SW480 (cell line): ENCODE measurements at regions not wholly inside any gene's neighbourhood (a gene's known extent, or its start where the extent isn't known, plus 50 kb on each side); places are given as distances from the start of the nearest gene placed in this dataset.
A peak's percentile ranks its signal among the peaks of the same experiment; 100 is the strongest.
"Not testable (repeated sequence)": the region's sequence is repeated elsewhere in the genome, so short reads cannot be mapped to it uniquely, and the experiment has no call there.

Experiments
- DNase-seq: peaks from one replicate; pipeline ENCODE4 v3.0.0-alpha.2; 2016; ENCODE audit warnings: low spot score

GRCh38 chr1:233435622-233436021 lies 108.1 kb downstream of the MAP3K21 start:
- DNase-seq = no peak

DNA sequence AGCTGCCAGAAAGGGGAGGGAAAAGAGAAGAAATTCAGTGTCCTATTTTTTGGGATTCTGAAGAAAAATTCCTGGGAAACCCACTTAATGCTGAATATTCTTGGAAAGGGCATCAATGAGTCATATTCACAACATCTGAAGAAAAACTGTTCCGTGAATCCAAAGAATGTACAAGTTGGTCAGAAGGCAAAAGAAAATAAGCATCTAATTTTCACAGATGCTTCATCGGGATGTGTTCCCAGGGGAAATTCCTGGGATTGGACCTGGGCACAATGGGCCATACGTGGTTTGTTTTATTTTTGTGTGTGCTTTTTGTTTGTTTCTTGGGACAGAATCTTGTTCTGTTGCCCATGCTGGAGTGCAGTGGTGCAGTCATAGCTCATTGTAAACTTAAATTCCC lies 112.2 kb downstream of the MAP3K21 start:
- no peak for DNase-seq

DNA sequence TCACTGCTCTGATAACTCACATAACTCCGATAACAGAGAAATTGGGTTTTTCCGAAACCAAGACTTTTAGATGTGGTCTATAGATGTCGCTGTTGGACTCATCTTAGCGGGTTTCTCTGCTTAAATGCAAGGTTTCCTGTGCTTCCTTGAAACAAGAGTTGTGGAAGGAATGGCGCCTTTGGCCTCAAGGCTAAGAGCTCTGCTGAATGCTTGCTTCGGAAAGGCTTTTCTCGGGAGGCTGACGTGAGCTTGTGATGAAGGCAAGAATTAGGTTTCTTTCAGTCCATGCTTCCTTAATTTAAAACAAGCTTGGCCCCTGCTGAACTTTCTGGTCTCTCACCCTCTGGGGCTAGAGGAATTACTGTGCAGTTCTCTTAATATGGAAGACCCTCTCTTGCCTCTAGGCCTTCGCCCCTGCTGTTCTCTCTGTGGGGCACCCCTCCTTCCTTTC lies 113.5 kb downstream of the MAP3K21 start:
- DNase-seq = peak; percentile 58

DNA sequence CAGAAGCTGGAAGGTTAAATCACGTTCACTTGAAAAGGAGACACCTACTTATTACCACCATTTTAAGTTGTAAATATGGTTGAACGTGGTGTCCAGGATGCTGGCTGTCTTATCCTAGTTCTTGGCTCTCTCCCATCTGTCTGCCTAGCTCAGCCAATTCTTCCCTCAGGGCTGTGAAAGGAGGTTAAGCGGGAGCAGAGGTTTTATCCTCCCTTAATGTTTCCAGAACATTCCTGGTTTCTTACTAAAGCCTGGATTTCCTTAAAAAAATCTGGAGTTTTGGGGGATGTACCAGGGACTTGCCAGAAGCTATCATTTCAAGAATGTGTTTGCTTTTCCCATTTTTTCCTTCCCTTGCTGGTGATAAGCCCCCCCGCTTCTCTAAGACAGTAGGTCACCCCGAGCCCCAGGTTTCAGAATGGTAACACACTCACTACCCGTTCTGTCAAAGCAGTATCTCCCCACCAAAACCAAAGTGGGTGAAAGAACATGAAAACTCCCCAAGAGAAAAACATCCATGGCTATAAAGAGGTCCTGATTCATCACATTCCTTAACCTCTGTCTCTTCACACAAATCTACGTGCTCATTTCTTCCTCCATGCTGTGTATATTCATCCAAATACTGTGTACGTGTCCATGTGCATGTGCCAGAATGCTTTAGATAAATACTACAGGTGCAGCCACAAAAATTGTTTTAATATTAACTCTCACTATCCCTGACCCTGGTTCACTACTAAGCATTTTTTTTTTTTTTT lies 114.7 kb downstream of the MAP3K21 start:
- DNase-seq = no peak

GRCh38 chr1:233443040-233443760 lies 115.7 kb downstream of the MAP3K21 start:
- no peak for DNase-seq

GRCh38 chr1:233444484-233444883 lies 117.0 kb downstream of the MAP3K21 start:
- DNase-seq = no peak

DNA sequence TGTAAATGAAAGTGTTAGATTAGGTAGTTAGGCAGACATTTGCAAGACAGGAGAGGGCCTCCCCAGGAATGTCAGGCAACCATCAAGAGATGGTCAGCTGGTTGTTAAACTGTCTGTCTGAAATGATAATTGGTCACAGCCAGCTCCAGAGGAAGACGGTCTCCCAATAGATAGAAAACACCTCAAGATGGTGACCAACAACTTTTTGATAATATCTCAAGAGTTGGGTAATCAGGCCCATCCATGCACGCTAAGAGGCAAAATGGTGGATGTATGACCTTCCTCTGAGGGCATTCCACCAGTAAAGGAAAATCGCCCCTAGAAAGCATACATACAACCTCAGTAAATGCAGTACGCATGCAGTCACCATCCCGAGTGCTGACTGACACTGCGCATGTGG lies 118.2 kb downstream of the MAP3K21 start:
- no peak for DNase-seq

GRCh38 chr1:233446935-233447334 lies 119.4 kb downstream of the MAP3K21 start:
- no peak for DNase-seq

DNA sequence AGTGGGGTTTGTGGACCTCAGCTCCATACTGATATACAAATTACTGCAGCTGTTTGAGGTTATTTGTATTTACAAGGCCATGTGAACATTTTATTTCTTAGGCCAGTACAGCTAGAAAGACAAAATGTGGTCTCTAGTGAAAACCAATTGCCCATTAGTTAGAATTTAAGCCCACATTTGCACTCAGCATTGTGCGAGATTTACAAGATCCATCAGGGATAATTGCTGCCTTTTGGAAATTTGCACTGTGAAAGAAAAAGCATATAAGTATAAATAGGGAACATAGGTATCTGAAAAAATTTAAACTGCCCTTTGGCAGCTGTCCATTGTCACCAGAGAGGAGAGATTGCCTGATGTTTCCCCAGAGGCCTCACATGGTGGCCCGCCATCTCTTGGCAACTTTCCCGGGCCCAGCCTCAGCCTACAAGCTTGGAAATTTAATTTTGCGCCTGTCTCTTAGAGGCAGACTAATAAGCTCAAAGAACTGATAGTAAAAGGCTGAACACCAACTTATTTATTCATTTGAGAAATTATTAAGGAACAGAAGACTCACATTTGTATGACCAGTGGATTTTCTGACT lies 120.7 kb downstream of the MAP3K21 start:
- DNase-seq = no peak

DNA sequence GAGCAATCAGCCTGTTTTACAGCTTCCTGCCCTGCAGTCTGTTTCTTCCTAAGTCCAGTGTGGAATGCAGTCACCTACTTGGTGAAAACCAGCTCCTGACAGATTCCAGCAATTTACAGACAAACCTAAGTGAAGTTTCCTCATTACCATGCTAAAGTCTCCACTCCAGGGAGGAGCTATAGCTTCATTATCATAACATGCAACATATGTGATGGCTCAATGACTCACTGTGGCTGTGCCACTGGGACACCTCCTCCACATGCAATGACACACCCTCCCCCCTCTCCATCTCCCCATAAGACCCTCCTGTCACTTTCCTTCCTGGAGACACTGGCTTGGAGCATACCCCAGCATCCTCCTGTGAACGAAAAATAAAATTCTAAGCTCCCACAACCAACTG lies 125.2 kb downstream of the MAP3K21 start:
- no peak for DNase-seq

- DNase-seq = no peak
Observed at GRCh38 chr1:233453433-233454200, 126.1 kb downstream of the MAP3K21 start.

DNA sequence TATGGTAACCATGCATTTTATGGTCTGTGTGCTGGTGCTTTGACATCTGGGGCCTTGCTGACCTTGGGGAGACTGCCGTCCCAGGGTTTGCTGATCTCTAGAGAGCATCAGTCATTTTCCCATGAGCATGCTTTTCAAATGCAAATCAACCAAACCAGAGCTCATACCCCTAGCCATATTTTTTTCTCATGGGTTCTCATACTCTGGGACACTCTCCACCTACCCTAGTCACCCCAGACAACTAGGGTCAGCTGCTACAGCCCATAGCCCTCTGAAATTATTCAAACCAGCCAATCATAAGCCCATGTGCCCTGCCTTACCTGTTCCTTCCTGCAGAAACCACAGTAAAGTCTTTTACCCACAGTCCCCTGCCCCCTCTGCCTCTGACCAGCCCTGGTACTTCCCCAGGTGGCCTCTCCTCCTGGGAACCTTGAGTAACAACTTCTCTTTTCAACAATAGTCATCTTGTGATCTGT lies 132.0 kb downstream of the MAP3K21 start:
- no peak for DNase-seq

- DNase-seq = peak; percentile 10
Observed at GRCh38 chr1:233459968-233460367, 132.4 kb downstream of the MAP3K21 start.

DNA sequence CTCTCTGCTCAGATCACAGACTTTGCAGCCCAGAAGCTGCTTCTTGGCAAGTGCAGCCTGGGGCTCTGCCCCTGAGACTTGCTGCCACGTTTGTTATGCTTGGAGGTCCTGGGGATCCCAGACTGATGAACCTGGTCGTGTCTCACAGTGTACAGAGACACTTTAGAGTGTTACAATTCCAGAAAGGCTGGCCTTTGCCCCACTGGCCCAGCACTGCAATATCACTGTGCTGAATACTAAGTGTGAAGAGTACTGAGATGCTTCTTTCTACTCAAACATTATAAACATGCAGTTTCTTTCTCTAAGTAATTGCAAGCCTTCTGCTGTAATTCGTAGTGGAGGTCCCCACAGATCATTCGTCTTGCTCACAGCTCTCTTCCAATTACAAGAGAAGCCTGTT lies 133.2 kb downstream of the MAP3K21 start:
- no peak for DNase-seq

GRCh38 chr1:233461847-233462246 lies 134.3 kb downstream of the MAP3K21 start:
- DNase-seq = no peak

- no peak for DNase-seq
Observed at GRCh38 chr1:233463333-233463732, 135.8 kb downstream of the MAP3K21 start.

DNA sequence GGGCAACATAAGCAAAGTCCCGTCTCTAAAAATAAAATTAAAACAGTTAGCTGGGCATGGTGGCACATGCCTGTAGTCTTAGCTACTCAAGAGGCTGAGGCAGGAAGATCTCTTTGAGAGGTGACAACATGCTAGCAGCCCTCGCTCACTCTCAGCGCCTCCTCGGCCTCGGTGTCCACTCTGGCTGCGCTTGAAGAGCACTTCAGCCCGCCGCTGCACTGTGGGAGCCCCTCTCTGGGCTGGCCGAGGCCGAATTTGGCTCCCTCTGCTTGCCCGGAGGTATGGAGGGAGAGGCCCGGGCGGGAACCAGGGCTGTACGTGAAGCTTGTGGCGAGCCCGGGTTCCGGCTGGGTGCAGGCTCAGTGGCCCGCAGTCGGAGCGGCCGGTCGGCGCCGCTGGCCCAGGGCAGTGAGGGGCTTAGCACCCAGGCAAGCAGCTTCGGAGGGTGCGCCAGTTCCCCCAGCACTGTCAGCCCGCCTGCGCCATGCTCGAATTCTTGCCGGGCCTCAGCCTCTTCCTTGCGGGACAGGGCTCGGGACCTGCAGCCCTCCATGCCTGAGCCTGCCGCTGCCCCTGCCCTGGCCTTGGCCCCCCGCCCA lies 138.3 kb downstream of the MAP3K21 start:
- DNase-seq = no peak

DNA sequence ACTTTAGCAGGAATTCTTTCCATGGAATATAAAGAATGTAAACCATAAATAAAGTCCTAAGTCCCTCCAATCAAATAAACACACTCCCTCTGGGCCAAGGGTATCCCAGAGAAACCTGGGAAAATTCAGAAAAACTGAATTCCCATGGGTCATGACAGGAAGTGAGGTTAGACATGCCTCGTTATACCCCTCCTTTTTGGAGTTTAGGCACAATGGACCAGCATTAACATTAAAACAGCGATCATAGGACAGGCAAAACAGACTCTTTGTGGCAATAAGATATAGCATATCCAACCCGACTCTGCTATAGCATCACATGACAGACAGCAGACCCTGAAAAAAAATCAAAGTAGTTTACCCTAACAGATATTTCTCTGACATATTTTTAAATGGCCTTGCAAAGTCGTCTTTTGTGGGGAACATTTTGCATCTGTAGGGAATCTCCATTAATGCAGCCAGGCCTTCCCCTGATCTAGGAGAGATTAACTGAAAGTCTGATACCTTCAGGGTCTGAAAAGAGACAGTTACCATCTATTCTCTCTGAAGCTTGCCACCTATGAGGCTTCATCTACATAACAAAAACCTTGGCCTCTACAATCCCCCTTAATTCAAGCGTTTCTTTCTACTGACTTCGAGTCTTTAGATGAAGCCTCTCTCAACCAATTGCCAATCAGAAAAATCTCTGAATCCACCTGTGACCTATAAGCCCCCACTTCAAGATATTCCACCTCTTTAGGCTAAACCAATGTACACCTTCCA lies 143.0 kb upstream of the KCNK1 start:
- DNase-seq = no peak

- not testable (repeated sequence) for DNase-seq
Observed at GRCh38 chr1:233471851-233472250, 142.1 kb upstream of the KCNK1 start.

DNA sequence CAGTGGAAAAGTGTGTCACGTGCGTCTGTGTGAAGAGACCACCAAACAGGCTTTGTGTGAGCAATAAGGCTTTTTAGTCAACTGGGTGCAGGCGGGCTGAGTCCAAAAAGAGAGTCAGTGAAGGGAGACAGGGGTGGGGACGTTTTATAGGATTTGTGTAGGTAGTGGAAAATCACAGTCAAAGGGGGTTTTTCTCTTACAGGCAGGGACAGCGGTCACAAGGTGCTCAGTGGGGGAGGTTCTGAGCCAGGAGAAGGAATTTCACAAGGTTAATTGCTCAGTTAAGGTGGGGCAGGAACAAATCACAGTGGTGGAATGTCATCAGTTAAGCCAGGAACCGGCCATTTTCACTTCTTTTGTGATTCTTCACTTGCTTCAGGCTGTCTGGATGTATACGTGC lies 141.1 kb upstream of the KCNK1 start:
- not testable (repeated sequence) for DNase-seq

GRCh38 chr1:233473549-233474204 lies 140.2 kb upstream of the KCNK1 start:
- no peak for DNase-seq
